Fibroblast of the aortic adventitia (primary cell): ENCODE measurements at regions not wholly inside any gene's neighbourhood (a gene's known extent, or its start where the extent isn't known, plus 50 kb on each side); places are given as distances from the start of the nearest gene placed in this dataset.

Experiments used
- DNase-seq: peaks from one replicate; pipeline ENCODE4 v3.0.0-alpha.2; 2010; ENCODE audit warnings: low read depth
- H3K4me3 ChIP-seq: 2 replicates; pipeline ENCODE4 v1.5.1; 2011; ENCODE audit warnings: low read depth, mild to moderate bottlenecking, control low read depth, low read length, moderate library complexity
- TF ChIP-seq, protein P1 (sequence below): IDR thresholded peaks from 2 replicates; pipeline ENCODE4 v1.5.1; 2011; ENCODE audit warnings: mild to moderate bottlenecking, low read length, control low read depth, inconsistent platforms; ENCODE audit not compliant: insufficient read depth

DNA sequence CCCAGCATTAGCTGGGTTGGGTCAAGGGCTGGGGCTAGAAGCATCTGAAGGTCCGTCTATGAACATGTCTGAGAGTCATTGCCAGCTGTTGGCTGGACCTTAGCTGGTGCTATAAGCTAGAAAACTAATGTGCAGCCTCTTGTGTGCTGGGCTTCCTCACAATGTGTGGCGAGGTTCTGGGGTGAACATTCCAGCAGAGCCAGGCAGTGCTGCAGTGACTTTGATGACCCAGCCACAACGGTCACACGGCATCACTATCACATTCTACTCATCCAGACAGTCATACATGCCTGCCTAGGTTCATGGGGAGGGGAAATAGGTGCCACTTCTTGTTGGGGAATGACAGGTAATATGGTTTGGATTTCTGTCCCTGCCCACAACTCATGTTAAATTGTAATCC is 260.5 kb downstream of the CYP26B1 start:
- H3K4me3 ChIP-seq, result no peak overlapping the region
- DNase-seq, result no peak
- TF ChIP-seq, protein P1, sequence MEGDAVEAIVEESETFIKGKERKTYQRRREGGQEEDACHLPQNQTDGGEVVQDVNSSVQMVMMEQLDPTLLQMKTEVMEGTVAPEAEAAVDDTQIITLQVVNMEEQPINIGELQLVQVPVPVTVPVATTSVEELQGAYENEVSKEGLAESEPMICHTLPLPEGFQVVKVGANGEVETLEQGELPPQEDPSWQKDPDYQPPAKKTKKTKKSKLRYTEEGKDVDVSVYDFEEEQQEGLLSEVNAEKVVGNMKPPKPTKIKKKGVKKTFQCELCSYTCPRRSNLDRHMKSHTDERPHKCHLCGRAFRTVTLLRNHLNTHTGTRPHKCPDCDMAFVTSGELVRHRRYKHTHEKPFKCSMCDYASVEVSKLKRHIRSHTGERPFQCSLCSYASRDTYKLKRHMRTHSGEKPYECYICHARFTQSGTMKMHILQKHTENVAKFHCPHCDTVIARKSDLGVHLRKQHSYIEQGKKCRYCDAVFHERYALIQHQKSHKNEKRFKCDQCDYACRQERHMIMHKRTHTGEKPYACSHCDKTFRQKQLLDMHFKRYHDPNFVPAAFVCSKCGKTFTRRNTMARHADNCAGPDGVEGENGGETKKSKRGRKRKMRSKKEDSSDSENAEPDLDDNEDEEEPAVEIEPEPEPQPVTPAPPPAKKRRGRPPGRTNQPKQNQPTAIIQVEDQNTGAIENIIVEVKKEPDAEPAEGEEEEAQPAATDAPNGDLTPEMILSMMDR, result no peak

DNA sequence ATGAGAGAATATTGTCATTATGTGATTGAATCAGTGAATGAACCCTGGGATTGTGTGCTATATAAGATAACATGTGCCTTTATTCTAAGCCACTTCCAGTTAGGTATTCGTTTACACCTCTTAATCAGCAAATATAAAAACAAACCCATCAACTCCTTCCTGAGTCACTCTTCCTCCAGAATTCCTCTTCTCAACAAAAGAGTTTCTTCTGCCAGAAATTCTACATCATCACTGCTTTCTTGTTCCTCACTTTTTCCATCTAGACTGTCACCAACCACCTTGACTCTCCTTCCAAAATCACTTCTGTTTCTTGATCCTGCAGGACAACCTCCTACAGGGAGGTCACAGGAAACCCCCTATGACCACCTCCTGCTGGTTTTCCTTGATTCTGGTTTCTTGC is 261.4 kb downstream of the CYP26B1 start:
- H3K4me3 ChIP-seq, result no peak overlapping the region
- DNase-seq, result peak; percentile 22
- TF ChIP-seq, protein P1, result no peak

DNA sequence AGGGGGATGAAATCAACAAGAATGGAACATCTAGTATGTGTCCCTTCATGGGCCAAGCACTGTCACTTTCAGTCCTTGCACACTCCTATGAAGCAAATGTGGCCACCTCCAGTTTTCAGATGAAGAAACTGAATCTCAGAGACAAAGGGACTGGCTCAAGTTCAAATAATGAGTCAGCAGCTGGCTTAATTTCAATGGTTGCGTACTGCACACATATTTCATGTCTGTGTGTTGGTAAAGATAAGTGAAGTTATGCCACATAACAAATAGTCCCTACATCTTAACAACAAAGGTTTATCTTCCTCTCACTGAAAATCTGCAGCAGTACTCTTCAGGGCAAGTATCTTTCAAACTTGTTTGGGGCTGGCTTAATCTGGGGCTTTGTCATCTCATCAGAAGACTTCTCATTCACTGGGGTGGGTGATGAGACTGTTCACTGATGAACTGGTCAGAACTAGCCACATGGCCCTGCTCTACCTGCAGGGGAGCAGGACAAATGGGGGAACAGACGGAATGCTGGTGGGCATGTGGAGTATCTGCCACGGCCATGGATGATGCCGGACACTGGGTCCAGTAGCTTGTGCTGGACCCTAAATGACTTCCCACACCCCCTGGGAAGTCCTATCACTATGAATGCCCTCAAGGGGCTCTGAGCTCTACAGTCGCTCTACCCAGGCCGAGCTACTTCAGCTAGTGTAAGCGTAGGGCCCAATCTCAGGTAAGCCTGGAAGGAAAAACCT is 263.2 kb downstream of the CYP26B1 start:
- TF ChIP-seq, protein P1, result no peak
- H3K4me3 ChIP-seq, result no peak overlapping the region
- DNase-seq, result peak; percentile 85

DNA sequence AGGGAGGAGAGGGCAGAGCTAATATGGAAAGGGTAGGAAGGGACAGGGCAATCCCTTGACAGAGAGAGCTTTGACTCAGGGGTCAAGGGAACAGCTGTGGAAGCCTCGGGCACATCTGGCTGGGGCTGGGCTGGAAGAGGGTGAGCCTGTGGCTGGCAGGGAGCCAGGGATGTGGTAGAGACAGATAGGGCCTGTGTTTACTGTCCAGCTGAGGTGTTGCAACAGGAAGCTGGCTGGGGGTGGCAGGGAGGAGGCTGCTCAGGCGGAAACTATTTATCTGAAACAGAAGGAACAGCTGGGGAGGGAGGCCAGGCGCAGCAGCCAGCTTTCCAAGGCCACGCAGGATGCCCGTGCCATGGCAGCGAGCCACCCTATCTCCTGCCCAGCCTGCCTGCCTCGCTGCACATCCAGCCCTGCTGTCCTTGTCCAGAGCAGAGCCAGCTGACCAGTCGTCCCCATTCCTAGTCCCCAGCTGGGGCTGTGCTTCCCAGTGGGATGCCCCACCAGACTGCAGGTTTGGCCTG is 264.7 kb downstream of the CYP26B1 start:
- TF ChIP-seq, protein P1, result no peak
- DNase-seq, result peak; percentile 87
- no peak overlapping the region for H3K4me3 ChIP-seq

DNA sequence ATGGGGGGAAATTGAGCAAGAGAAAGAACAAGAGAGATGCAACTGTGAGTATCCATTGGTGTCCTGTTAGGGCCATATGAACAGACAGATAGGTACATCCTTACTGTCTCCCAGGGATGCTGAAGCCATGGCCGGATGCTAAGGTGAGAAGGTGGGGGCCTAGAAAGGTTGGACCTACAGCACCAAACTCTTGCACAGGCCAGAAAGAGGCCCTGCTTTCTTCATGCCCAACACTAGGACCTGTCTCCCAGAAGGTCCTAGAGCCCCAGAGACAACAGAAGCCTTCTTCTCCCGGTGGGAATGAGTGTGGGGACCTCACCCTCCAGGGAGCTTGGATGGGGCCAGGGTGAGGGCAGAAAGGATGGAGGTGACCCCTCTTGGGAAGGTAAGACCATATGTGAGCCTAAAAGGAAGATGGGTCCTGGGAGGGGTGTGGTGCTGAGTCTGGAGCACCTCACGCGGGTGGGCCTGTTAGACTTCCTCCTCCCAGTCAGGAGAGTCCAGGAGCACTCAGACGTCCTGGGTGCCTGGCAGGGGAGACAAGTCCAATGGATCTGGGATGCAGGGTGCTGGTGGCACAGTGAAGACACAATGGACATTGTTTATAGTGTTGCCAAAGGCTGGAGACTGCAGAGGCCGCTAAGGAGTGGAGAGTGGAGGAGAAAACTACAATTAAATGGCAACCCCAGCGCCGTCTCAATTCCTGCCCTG is 265.3 kb downstream of the CYP26B1 start:
- no peak for DNase-seq
- H3K4me3 ChIP-seq, result no peak overlapping the region
- TF ChIP-seq, protein P1, result no peak

DNA sequence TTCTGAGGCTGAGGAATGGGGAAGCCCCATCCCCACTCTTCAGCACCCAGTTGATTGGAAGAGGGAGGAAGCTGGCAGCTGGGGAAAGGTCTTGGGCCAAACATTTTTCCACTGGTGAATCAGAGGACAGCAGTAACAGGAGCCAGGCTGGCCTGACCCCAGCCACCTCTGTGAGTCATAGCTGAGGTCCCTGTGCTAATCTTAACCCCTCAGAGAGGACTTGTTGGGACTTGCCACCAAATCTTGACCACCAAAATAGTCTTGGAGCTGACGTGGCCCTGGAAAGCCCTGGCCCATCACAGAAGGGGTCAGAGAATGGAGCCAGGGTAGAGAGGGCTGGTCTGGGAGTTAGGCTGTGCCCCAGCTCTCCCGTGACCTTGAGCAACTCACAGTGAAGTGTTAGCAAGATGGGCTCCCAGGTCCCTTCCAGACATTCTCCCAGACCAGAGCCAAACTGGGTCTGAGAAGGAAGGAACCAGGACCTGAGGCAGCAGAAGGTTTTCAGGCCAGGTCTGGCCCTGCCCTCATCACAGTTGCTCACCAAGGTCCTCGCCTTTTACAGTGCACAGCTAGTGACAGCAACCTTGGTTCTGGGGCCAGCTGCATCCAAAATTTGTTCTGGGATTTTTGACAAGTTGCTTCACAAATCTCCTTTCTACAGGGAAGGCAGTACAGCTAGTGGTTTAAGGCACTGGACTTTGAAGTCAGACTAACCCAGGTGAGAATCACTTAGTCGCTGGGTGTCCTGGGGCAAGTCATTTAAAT is 266.6 kb downstream of the CYP26B1 start:
- TF ChIP-seq, protein P1, result no peak
- no peak overlapping the region for H3K4me3 ChIP-seq
- peak; percentile 79 for DNase-seq
